NCI-H510A treated with DMSO at 0.1 percent for 48 hours (cell line): ENCODE measurements at regions not wholly inside any gene's neighbourhood (a gene's known extent, or its start where the extent isn't known, plus 50 kb on each side); places are given as distances from the start of the nearest gene placed in this dataset.

Experiments
- DNase-seq: peaks from one replicate; lab custom pipeline; 2025; lab: John Stamatoyannopoulos, UW

- DNase-seq: peak; percentile 7
These were observed 133.7 kb downstream of the AEBP2 start for GRCh38 chr12:19572920-19573558.

- no peak for DNase-seq
These were observed 134.6 kb downstream of the AEBP2 start for GRCh38 chr12:19573866-19574265.

- DNase-seq: no peak
These were observed 135.3 kb downstream of the AEBP2 start for GRCh38 chr12:19574601-19575000.

- DNase-seq: peak; percentile 87
These were observed 136.3 kb downstream of the AEBP2 start for GRCh38 chr12:19575337-19576243.

GRCh38 chr12:19576506-19577280, 137.4 kb downstream of the AEBP2 start:
- DNase-seq: no peak

- DNase-seq: no peak
These were observed 137.9 kb downstream of the AEBP2 start for GRCh38 chr12:19577281-19577530.

- DNase-seq: no peak
These were observed 145.4 kb downstream of the AEBP2 start for GRCh38 chr12:19584732-19585131.

GRCh38 chr12:19588951-19589350, 149.7 kb downstream of the AEBP2 start:
- no peak for DNase-seq

- DNase-seq: no peak
These were observed 152.7 kb downstream of the AEBP2 start for GRCh38 chr12:19591951-19592350.

- no peak for DNase-seq
These were observed 157.3 kb downstream of the AEBP2 start for GRCh38 chr12:19596434-19597166.

- no peak for DNase-seq
These were observed 158.1 kb downstream of the AEBP2 start for GRCh38 chr12:19597167-19598026.

- no peak for DNase-seq
These were observed 166.4 kb downstream of the AEBP2 start for GRCh38 chr12:19605720-19606119.

- peak; percentile 20 for DNase-seq
These were observed 168.7 kb downstream of the AEBP2 start for GRCh38 chr12:19608039-19608438.

- DNase-seq: no peak
These were observed 173.8 kb downstream of the AEBP2 start for GRCh38 chr12:19613051-19613535.

- DNase-seq: no peak
These were observed 175.5 kb downstream of the AEBP2 start for GRCh38 chr12:19614601-19615383.

GRCh38 chr12:19615384-19615725, 176.1 kb downstream of the AEBP2 start:
- no peak for DNase-seq

- DNase-seq: no peak
These were observed 177.5 kb downstream of the AEBP2 start for GRCh38 chr12:19616781-19617180.

GRCh38 chr12:19620222-19620621, 180.9 kb downstream of the AEBP2 start:
- no peak for DNase-seq

GRCh38 chr12:19623751-19624399, 184.6 kb downstream of the AEBP2 start:
- no peak for DNase-seq

- DNase-seq: no peak
These were observed 185.2 kb downstream of the AEBP2 start for GRCh38 chr12:19624491-19624890.
